ENCODE measurements at regions not wholly inside any gene's neighbourhood (a gene's known extent, or its start where the extent isn't known, plus 50 kb on each side); places are given as distances from the start of the nearest gene placed in this dataset.

- no peak for TF ChIP-seq CTCF (IDR thresholded peaks at IDR 0.05; ENCODE audit: extremely low read depth, missing control alignments)
- DNase-seq (ENCODE audit: low spot score): no peak
These were observed 311.1 kb downstream of the PRDM2 start for GRCh38 chr1:14011132-14011531.

GRCh38 chr1:14011888-14012287, 311.9 kb downstream of the PRDM2 start:
- DNase-seq (ENCODE audit: low spot score): no peak
- TF ChIP-seq CTCF (IDR thresholded peaks at IDR 0.05; ENCODE audit: extremely low read depth, missing control alignments): no peak

GRCh38 chr1:14014929-14015328, 314.9 kb downstream of the PRDM2 start:
- TF ChIP-seq CTCF (IDR thresholded peaks at IDR 0.05; ENCODE audit: extremely low read depth, missing control alignments): no peak

GRCh38 chr1:14015917-14016316, 315.9 kb downstream of the PRDM2 start:
- no peak for TF ChIP-seq CTCF (IDR thresholded peaks at IDR 0.05; ENCODE audit: extremely low read depth, missing control alignments)
- no peak for DNase-seq (ENCODE audit: low spot score)

More at GRCh38 chr1:14014929-14015328, 314.9 kb downstream of the PRDM2 start:
- no peak for DNase-seq (ENCODE audit: low spot score)

GRCh38 chr1:14017531-14017961, 317.6 kb downstream of the PRDM2 start:
- no peak for DNase-seq (ENCODE audit: low spot score)
- no peak for TF ChIP-seq CTCF (IDR thresholded peaks at IDR 0.05; ENCODE audit: extremely low read depth, missing control alignments)

GRCh38 chr1:14019461-14019860, 319.5 kb downstream of the PRDM2 start:
- TF ChIP-seq CTCF (IDR thresholded peaks at IDR 0.05; ENCODE audit: extremely low read depth, missing control alignments): no peak
- no peak for DNase-seq (ENCODE audit: low spot score)

GRCh38 chr1:14020006-14020405, 320.0 kb downstream of the PRDM2 start:
- no peak for DNase-seq (ENCODE audit: low spot score)
- TF ChIP-seq CTCF (IDR thresholded peaks at IDR 0.05; ENCODE audit: extremely low read depth, missing control alignments): no peak
